ENCODE measurements at regions not wholly inside any gene's neighbourhood (a gene's known extent, or its start where the extent isn't known, plus 50 kb on each side); places are given as distances from the start of the nearest gene placed in this dataset.
"Not testable (repeated sequence)": the region's sequence is repeated elsewhere in the genome, so short reads cannot be mapped to it uniquely, and the experiment has no call there.

DNA sequence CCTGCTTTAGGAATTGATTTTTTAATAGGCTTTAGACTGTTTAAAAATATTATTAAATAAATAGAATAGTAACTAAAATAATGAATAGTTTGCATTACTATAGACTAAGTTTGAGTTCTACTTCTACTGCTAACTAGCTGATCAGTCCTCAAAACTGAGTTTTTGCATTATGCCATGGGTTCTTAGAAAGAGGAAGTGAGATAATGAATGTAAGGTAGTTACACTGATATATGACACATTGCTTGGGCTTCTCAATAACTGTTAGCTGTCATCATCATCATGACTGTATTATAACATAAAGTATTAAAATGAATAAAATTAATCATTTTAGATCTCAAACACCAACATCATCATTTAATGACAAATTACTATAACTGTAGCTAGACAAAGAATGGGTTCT is 949.7 kb downstream of the TRHDE start:
- TF ChIP-seq, protein P1, sequence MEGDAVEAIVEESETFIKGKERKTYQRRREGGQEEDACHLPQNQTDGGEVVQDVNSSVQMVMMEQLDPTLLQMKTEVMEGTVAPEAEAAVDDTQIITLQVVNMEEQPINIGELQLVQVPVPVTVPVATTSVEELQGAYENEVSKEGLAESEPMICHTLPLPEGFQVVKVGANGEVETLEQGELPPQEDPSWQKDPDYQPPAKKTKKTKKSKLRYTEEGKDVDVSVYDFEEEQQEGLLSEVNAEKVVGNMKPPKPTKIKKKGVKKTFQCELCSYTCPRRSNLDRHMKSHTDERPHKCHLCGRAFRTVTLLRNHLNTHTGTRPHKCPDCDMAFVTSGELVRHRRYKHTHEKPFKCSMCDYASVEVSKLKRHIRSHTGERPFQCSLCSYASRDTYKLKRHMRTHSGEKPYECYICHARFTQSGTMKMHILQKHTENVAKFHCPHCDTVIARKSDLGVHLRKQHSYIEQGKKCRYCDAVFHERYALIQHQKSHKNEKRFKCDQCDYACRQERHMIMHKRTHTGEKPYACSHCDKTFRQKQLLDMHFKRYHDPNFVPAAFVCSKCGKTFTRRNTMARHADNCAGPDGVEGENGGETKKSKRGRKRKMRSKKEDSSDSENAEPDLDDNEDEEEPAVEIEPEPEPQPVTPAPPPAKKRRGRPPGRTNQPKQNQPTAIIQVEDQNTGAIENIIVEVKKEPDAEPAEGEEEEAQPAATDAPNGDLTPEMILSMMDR (IDR thresholded peaks at IDR 0.05; ENCODE audit: low read depth, low read length, missing control alignments), result no peak
- no peak for DNase-seq (ENCODE audit: low read depth)
- no peak overlapping the region for H3K4me3 ChIP-seq (ENCODE audit: low read depth, low read length)

DNA sequence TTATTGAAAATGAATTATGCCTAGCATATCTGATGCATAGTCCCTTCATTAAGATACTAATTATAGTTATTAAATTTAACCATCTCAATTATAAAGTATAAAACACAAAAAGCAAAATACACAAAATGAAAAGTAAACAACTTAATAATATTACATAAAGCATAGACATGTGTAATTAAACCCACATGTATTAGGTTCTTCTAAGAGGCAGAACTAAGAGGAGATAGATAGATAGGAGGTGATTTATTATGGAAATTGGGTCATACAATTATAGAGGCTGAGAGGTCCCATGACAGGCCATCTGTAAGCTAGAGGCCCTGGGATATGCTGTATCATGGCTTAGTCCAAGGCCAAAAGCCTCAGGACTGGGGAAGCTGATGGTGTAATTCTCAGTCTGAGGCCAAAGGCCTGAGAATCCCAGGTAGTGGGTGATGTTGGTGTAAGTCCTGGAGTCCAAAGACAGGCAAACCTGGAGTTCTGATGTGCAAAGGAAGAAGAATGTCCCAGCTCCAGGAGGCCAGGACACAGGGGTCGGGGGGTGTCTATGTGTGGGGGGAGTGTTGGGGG is 953.3 kb downstream of the TRHDE start:
- TF ChIP-seq, protein P1 (IDR thresholded peaks at IDR 0.05; ENCODE audit: low read depth, low read length, missing control alignments), result no peak
- DNase-seq (ENCODE audit: low read depth), result no peak
- H3K4me3 ChIP-seq (ENCODE audit: low read depth, low read length), result no peak overlapping the region

DNA sequence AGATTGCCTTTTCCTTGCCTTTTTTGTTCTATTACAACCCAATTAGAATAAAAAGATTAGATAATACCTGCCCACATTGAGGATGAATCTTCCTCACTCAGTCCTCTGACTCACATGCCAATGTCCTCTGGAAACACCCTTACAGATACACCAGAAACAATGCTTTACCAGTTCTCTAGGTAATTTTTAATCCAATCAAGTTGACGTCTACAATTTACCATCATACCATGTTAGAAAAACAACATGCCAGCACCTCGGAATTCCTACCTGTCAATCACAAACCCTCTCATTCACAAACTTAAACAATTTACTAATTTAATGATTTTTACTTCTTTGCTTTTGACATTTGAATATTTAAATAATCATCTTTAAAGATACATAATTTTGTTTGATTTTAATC is 953.8 kb downstream of the TRHDE start:
- TF ChIP-seq, protein P1 (IDR thresholded peaks at IDR 0.05; ENCODE audit: low read depth, low read length, missing control alignments), result no peak
- H3K4me3 ChIP-seq (ENCODE audit: low read depth, low read length), result no peak overlapping the region
- DNase-seq (ENCODE audit: low read depth), result no peak

DNA sequence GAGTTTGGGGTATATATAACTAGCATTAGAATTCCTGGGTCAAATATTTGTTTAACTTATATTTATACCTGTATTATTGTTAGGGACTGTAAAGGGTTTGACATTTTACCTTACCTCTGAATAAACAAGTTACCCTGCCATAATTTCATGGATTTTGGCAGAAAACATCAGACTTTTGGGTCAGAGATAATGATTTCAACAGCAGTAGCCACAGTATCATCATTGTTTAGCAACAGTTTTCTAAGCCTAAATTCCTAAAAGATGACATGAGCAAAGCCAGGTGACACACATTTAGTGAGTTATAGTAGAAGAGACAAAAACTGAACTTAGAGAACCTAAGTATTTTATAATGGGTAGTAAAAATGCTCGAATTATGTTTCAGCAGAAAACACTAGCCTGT is 954.4 kb downstream of the TRHDE start:
- H3K4me3 ChIP-seq (ENCODE audit: low read depth, low read length), result no peak overlapping the region
- TF ChIP-seq, protein P1 (IDR thresholded peaks at IDR 0.05; ENCODE audit: low read depth, low read length, missing control alignments), result no peak
- no peak for DNase-seq (ENCODE audit: low read depth)

DNA sequence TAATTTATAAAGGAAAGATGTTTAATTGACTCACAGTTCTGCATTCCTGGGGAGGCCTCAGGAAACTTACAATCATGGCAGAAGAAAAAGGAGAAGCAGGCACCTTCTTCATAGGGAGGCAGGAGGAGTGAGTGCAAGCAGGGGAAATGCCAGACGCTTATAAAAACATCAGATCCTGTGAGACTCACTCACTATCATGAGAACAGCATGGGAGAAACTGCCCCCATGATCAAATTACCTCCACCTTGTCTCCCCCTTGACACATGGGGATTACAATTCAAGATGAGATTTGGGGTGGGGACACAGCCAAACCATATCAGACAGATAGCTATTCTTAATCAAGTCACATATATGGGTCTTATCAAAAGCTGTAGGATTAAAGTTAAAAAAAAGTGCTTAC is 956.7 kb downstream of the TRHDE start:
- not testable (repeated sequence) for H3K4me3 ChIP-seq (ENCODE audit: low read depth, low read length); DNase-seq (ENCODE audit: low read depth)

DNA sequence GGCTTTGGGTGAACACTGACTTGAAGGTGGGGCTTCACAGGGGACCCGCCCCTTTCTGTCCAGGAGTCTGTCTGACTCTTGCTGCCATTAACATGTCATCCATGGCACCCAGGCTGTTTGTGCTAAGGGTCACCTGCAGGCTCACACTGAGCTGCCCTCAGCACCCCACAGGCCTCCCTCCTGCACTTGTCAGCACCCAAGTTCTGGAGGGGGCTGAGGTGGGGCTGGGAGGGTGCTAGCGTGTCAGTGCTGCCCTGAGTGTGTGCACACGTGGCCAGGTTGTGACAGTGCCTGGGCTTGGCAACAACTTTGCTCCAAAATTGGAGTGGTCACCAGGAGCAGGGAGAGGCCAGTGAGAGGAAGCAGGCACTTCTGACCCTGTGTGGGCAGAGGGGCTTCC is 963.2 kb downstream of the TRHDE start:
- no peak overlapping the region for H3K4me3 ChIP-seq (ENCODE audit: low read depth, low read length)
- no peak for DNase-seq (ENCODE audit: low read depth)
- TF ChIP-seq, protein P1 (IDR thresholded peaks at IDR 0.05; ENCODE audit: low read depth, low read length, missing control alignments), result no peak

DNA sequence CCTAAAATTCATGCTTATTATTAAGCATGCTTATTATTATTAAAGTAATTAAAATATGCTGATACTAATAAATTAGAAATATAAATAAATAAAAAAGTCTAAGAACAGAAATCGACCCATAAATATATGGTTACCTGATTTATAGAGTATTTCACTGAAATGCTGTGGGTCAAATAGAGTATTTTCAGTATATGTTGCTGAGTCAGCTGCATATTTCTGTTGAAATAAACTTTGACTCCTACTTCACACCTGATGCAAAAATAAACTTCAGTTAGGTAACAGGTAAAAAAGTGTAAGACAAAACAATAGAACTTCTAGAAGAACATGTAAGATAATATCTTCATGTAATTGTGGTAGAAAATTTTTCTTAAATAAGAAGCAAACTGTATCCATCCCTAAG is 967.9 kb downstream of the TRHDE start:
- TF ChIP-seq, protein P1 (IDR thresholded peaks at IDR 0.05; ENCODE audit: low read depth, low read length, missing control alignments), result no peak
- no peak overlapping the region for H3K4me3 ChIP-seq (ENCODE audit: low read depth, low read length)
- no peak for DNase-seq (ENCODE audit: low read depth)
